Body of pancreas (tissue), 4 donors: ENCODE measurements at regions not wholly inside any gene's neighbourhood (a gene's known extent, or its start where the extent isn't known, plus 50 kb on each side); places are given as distances from the start of the nearest gene placed in this dataset.
"Not testable (repeated sequence)": the region's sequence is repeated elsewhere in the genome, so short reads cannot be mapped to it uniquely, and the experiment has no call there.

Experiments
- CTCF ChIP-seq, 7 experiments: fragments of 450-650 bp in 4 of 7; fragments of 200-600 bp in 3 of 7; sonication (generic) in 3 of 7; IDR thresholded peaks; one replicate each; pipeline ENCODE4 v1.5.1; 2016 to 2019; ENCODE audit warnings: antibody characterized with exemption in 7 of 7
- POLR2A ChIP-seq, 3 donors: fragments of 450-650 bp; IDR thresholded peaks; one replicate each; pipeline ENCODE4 v1.6.1; 2016; ENCODE audit warnings: antibody characterized with exemption in 3 of 3, mild to moderate bottlenecking in 2 of 3

- not testable (repeated sequence) for TF ChIP-seq CTCF, POLR2A (IDR thresholded peaks at IDR 0.05)
These were observed 84.6 kb upstream of the ALG10 start for GRCh38 chr12:33937669-33938068.
